DOHH2 (cell line): ENCODE measurements at regions not wholly inside any gene's neighbourhood (a gene's known extent, or its start where the extent isn't known, plus 50 kb on each side); places are given as distances from the start of the nearest gene placed in this dataset.

Experiments used
- H3F3A ChIP-seq: fragments of 200-600 bp; sonication (generic), shearing (Covaris generic); 2 replicates; pipeline ENCODE4 v1.6.0; 2016; ENCODE audit warnings: antibody characterized with exemption, mild to moderate bottlenecking; ENCODE audit not compliant: control insufficient read depth, insufficient read depth
- H3K27ac ChIP-seq: fragments of 200-600 bp; sonication (generic); 2 replicates; pipeline ENCODE4 v1.5.1; 2014; ENCODE audit warnings: low read depth, mild to moderate bottlenecking, low read length, moderate library complexity
- H3K27me3 ChIP-seq: fragments of 200-600 bp; sonication (generic); 2 replicates; pipeline ENCODE4 v1.6.1; 2014; ENCODE audit warnings: mild to moderate bottlenecking, low read length, mixed read lengths; ENCODE audit not compliant: control insufficient read depth
- H3K36me3 ChIP-seq: fragments of 200-600 bp; sonication (generic); 2 replicates; pipeline ENCODE4 v1.6.1; 2014; ENCODE audit warnings: mild to moderate bottlenecking, low read length, moderate library complexity, mixed read lengths; ENCODE audit not compliant: control insufficient read depth
- H3K4me1 ChIP-seq: fragments of 200-600 bp; sonication (generic); 2 replicates; pipeline ENCODE4 v1.6.1; 2014; ENCODE audit warnings: mild to moderate bottlenecking, low read length, mixed read lengths; ENCODE audit not compliant: control insufficient read depth
- H3K4me2 ChIP-seq: fragments of 200-600 bp; sonication (generic); 2 replicates; pipeline ENCODE4 v1.6.0; 2014; ENCODE audit warnings: mild to moderate bottlenecking, low read length, moderate library complexity
- H3K4me3 ChIP-seq: fragments of 200-600 bp; sonication (generic); 2 replicates; pipeline ENCODE4 v1.5.1; 2014; ENCODE audit warnings: mild to moderate bottlenecking, low read length, mixed read lengths
- H3K79me2 ChIP-seq: fragments of 200-600 bp; sonication (generic); 2 replicates; pipeline ENCODE4 v1.6.1; 2014; ENCODE audit warnings: mild to moderate bottlenecking, low read length, mixed read lengths; ENCODE audit not compliant: control insufficient read depth
- H3K9me2 ChIP-seq: fragments of 200-600 bp; sonication (generic); replicated peaks from 2 replicates; pipeline ENCODE4 v1.6.1; 2014; ENCODE audit warnings: mild to moderate bottlenecking, low read length, mixed read lengths; ENCODE audit not compliant: control insufficient read depth
- H3K9me3 ChIP-seq: fragments of 200-600 bp; sonication (generic); 2 replicates; pipeline ENCODE4 v1.6.1; 2014; ENCODE audit warnings: antibody characterized with exemption, low read length, mixed read lengths; ENCODE audit not compliant: control insufficient read depth, insufficient read depth
- H4K20me1 ChIP-seq: fragments of 200-600 bp; sonication (generic); 2 replicates; pipeline ENCODE4 v1.6.0; 2014; ENCODE audit warnings: low read depth, mild to moderate bottlenecking, antibody characterized with exemption, low read length, moderate library complexity; ENCODE audit not compliant: control insufficient read depth, insufficient read depth
- CTCF ChIP-seq: fragments of 200-600 bp; sonication (generic); IDR thresholded peaks from one replicate; pipeline ENCODE4 v1.5.1; 2014; ENCODE audit warnings: antibody characterized with exemption, mild to moderate bottlenecking, low read depth, low read length; ENCODE audit not compliant: poor library complexity, severe bottlenecking
- EZH2phosphoT487 ChIP-seq: fragments of 200-600 bp; sonication (generic); IDR thresholded peaks from 2 replicates; pipeline ENCODE4 v1.6.1; 2017; ENCODE audit warnings: borderline replicate concordance, mild to moderate bottlenecking, antibody characterized with exemption, low read length, moderate library complexity, mixed read lengths

GRCh38 chr6:82641677-82642076 is 278.1 kb downstream of the TPBG start:
- Histone ChIP-seq H3K9me2 (no peaks in the 10 kb centered on the region), H3K36me3 (no peaks in the 10 kb centered on the region), H3K27me3 (no peaks in the 10 kb centered on the region), H3K4me1 (no peaks in the 10 kb centered on the region), H3K4me3 (no peak overlapping the region), H3K27ac (no peak overlapping the region), H3K9me3 (no peaks in the 10 kb centered on the region), H4K20me1 (no peaks in the 10 kb centered on the region), H3K4me2 (no peak overlapping the region), H3F3A (no peaks in the 10 kb centered on the region), H3K79me2 (no peaks in the 10 kb centered on the region)
- no peak for TF ChIP-seq EZH2phosphoT487
- no peak for TF ChIP-seq CTCF

GRCh38 chr6:82645536-82646230 is 282.1 kb downstream of the TPBG start:
- Histone ChIP-seq H3F3A (no peaks in the 10 kb centered on the region), H3K9me3 (no peaks in the 10 kb centered on the region), H3K36me3 (no peaks in the 10 kb centered on the region), H3K4me3 (no peak overlapping the region), H4K20me1 (no peaks in the 10 kb centered on the region), H3K27ac (no peak overlapping the region), H3K4me1 (no peaks in the 10 kb centered on the region), H3K4me2 (no peak overlapping the region), H3K9me2 (no peaks in the 10 kb centered on the region), H3K27me3 (no peaks in the 10 kb centered on the region), H3K79me2 (no peaks in the 10 kb centered on the region)
- TF ChIP-seq EZH2phosphoT487 (no peak), CTCF (no peak)

- Histone ChIP-seq H3K27ac (no peak overlapping the region), H3K4me3 (no peak overlapping the region), H3K9me2 (no peaks in the 10 kb centered on the region), H3K27me3 (no peaks in the 10 kb centered on the region), H4K20me1 (no peaks in the 10 kb centered on the region), H3K4me2 (no peak overlapping the region), H3K36me3 (no peaks in the 10 kb centered on the region), H3K4me1 (no peaks in the 10 kb centered on the region), H3F3A (no peaks in the 10 kb centered on the region), H3K79me2 (no peaks in the 10 kb centered on the region), H3K9me3 (no peaks in the 10 kb centered on the region)
- TF ChIP-seq EZH2phosphoT487 (no peak), CTCF (no peak)
Measured at GRCh38 chr6:82646231-82646615, 282.6 kb downstream of the TPBG start.
